Motor neuron (in vitro differentiated cells): ENCODE measurements at regions not wholly inside any gene's neighbourhood (a gene's known extent, or its start where the extent isn't known, plus 50 kb on each side); places are given as distances from the start of the nearest gene placed in this dataset.
A peak's percentile ranks its signal among the peaks of the same experiment; 100 is the strongest.

ENCODE experiments used
- ATAC-seq, 8 experiments: fragments of 200-7000 bp; cut with Tn5 transposase; replicated peaks in 6 of 8; 2 replicates each; pipeline ENCODE4 v1.8.0; 2021; ENCODE audit warnings: mild to moderate bottlenecking in 8 of 8, moderate library complexity in 8 of 8
- H3K27ac ChIP-seq, 2 donors: fragments of 250-450 bp; sonication (Bioruptor Pico); 2 replicates each; pipeline ENCODE4 v1.9.0; 2021; ENCODE audit warnings: antibody characterized with exemption in 2 of 2, mild to moderate bottlenecking in 2 of 2, moderate library complexity in 1 of 2
- H3K4me1 ChIP-seq, 2 donors: fragments of 250-450 bp; sonication (Bioruptor Pico); replicated peaks in 1 of 2; 2 replicates each; pipeline ENCODE4 v1.6.1; 2021; ENCODE audit warnings: antibody characterized with exemption in 2 of 2, mild to moderate bottlenecking in 2 of 2, moderate library complexity in 1 of 2
- H3K4me3 ChIP-seq, 5 donors: fragments of 250-450 bp; sonication (Bioruptor Pico); 2 replicates each; pipeline ENCODE4 v1.9.0; 2021; ENCODE audit warnings: antibody characterized with exemption in 5 of 5, mild to moderate bottlenecking in 5 of 5, moderate library complexity in 4 of 5
- WGBS, 10 experiments: fragments of 450-650 bp; shearing (Covaris generic); methylation state at CpG; one replicate each; pipeline ENCODE4 v1.0.0; 2022; 5-methylcytosine and 5-hydroxymethylcytosine counted together
- in situ Hi-C, 9 experiments: fragments of 400-800 bp; cut with MboI; loops; one replicate each; pipeline ENCODE4 v1.15.0; 2021; ENCODE audit warnings: low sequenced_read_pairs in 9 of 9, low pct_unique_long_range_greater_than_20kb in 2 of 9; ENCODE audit not compliant: unreplicated experiment in 9 of 9

DNA sequence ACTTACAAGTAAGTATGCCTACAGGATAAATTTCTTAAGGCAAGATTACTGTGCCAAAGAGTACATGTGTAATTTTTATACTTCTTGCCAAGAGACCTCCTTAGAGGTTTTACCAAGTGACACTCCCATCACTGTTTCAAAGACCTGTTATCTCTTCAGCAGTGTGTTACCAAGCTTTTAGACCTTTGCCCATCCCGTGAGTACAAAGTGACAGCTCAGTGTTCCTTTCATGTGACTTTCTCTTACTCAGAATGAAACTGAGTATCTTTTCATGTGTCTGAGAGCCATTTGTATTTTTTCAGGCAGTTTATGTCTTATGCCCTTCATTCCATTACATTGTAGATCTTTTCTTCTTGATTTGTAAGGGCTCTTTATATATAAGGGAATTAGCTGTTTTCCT, 287.5 kb upstream of the SALL3 start:
- H3K27ac ChIP-seq: no peak overlapping the region
- 0 to 100% (median 60%) methylated on average over 1 of the region's 1 CpG; no CpG with 5 or more reads in 1 of the 10 experiments for WGBS, 10 experiments
- in situ Hi-C loops: no loop called here
- ATAC-seq: no peak
- no peaks in the 10 kb centered on the region for H3K4me1 ChIP-seq
- H3K4me3 ChIP-seq: no peak overlapping the region

DNA sequence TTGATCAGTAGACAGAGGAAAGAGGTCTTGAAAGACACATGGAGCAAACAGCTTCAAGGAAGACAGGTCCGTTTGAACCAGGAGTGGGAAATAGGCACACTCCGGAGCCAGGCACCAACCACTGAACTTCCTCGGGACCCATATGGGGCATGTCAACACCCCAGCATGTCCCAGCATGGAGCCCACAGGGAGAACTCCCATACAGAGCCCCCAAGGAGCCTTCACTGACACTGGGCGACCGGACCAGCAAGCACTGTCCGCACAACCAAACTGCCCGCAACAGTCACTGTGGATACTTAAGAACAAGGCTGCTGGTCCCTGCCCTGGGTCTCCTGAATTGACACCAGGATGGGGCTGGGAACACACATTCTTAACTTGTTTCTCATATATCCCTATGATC, 286.2 kb upstream of the SALL3 start:
- ATAC-seq: no peak
- in situ Hi-C loops: no loop called here
- Histone ChIP-seq H3K27ac (no peak overlapping the region), H3K4me1 (no peaks in the 10 kb centered on the region), H3K4me3 (no peak overlapping the region)
- WGBS, 10 experiments: 6 to 100% (median 60%) methylated on average over 1 to 7 of the region's 7 CpGs; no CpG with 5 or more reads in 3 of the 10 experiments

DNA sequence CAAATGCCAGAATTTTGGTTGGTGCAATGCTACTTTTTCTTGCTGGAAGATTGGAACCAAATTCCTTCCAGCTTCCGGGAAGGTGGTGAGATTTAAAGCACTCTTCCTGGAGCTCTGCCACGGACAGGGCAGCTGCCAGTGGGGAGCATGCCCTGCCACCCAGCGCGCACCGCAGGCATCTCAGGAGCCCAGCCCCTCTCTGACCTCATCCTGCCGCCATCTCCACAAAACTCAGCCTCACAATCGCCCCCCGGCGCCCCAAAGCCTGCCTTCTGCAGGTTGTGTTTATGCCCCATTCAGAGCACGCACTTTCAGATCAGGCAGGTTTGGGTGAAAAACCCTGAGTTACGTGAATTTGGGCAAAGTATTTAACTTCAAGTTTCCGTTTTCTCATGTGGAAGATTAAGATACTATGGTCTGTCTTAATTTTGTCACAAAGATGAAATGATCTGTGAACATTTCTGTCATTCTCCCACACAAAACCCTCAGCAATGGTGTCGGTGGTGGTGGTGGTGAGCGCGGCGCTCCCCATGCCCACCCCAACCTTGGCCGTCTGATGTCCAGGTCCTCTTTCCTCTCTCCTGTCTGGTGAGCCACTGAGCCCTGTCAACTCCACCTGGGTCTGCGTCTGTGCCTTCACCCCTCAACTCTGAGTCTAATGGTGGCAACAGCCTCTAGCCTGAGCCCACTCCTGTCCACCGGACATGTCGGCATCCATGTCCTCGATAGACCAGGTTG, 282.8 kb upstream of the SALL3 start:
- H3K4me3 ChIP-seq: no peak overlapping the region
- peaks cover 2 to 10% of the 10 kb centered on the region in 2 donors for H3K4me1 ChIP-seq
- in situ Hi-C loops: no loop called here
- WGBS, 10 experiments: 10 to 98% (median 80%) methylated on average over 2 to 16 of the region's 21 CpGs; no CpG with 5 or more reads in 1 of the 10 experiments
- no peak for ATAC-seq
- H3K27ac ChIP-seq: no peak overlapping the region

DNA sequence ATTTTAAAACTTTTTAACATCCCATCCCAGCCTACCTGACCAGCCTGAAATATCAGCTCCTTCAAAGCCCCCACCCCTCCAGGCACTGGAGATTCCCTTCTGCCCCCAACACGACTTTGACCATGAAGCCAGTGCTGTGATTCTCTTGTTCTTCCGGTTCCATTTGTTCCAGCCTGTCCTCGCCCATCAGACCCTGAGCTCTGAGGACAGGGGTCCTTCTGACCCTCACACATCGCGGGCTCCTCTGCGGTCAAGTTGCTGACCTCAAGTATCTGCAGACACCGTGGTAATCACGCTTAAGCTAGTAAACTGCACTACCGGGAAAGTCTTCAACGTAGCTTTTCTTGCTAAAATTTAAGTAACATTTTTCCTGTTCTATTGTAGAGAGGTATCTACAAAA, 282.2 kb upstream of the SALL3 start:
- H3K4me3 ChIP-seq: no peak overlapping the region
- peaks cover 5 to 16% of the 10 kb centered on the region in 2 donors for H3K4me1 ChIP-seq
- no peak for ATAC-seq
- H3K27ac ChIP-seq: no peak overlapping the region
- WGBS, 10 experiments: 11 to 97% (median 82%) methylated on average over 2 to 9 of the region's 10 CpGs; no CpG with 5 or more reads in 2 of the 10 experiments
- in situ Hi-C loops: no loop called here

DNA sequence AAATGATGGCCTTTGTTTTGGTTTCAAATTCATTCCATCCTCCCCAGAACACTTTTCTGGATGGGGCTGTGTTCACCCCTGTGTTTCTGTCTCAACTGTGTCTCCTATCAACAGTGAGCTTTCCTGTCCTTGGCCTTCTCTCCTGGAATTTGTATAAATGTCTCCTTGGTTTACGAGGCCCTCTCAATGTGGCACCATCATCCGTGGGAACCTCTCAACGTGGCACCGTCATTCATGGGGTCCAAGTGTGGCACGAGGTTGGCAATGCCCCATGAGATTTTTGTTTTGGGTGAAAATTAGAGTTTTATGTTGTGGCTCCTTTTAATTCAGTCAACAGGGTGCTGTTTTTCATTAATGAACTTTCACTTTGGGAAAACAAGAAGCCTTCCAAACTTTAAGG, 280.7 kb upstream of the SALL3 start:
- Histone ChIP-seq H3K4me1 (peaks cover 10 to 16% of the 10 kb centered on the region in 2 donors), H3K4me3 (no peak overlapping the region), H3K27ac (no peak overlapping the region)
- 0 to 87% (median 38%) methylated on average over 1 to 4 of the region's 5 CpGs; no CpG with 5 or more reads in 4 of the 10 experiments for WGBS, 10 experiments
- ATAC-seq: no peak
- in situ Hi-C loops: no loop called here

DNA sequence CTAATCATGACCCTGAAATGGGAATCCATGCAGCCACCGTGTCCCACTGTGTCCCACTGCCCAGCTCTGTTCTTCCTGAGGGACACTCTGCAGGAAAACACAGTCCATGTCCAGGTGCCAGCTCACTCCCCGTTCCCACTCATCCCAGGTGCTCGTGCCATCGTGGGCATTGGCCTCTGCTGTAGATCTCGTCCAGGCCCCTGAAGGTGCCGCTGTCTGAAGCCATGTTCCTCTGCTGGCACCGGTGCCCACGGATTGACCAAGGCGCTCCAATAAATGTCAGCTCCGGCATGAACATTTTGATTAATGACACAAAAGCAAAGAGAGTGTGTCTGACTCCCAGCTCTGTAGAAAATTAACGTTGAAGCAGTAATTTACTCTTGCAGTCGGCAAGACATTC, 280.1 kb upstream of the SALL3 start:
- 5 to 92% (median 53%) methylated on average over 2 to 9 of the region's 12 CpGs; no CpG with 5 or more reads in 4 of the 10 experiments for WGBS, 10 experiments
- H3K4me3 ChIP-seq: no peak overlapping the region
- no peak overlapping the region for H3K27ac ChIP-seq
- H3K4me1 ChIP-seq: peaks cover 10 to 16% of the 10 kb centered on the region in 2 donors
- in situ Hi-C loops: no loop called here
- ATAC-seq: no peak

DNA sequence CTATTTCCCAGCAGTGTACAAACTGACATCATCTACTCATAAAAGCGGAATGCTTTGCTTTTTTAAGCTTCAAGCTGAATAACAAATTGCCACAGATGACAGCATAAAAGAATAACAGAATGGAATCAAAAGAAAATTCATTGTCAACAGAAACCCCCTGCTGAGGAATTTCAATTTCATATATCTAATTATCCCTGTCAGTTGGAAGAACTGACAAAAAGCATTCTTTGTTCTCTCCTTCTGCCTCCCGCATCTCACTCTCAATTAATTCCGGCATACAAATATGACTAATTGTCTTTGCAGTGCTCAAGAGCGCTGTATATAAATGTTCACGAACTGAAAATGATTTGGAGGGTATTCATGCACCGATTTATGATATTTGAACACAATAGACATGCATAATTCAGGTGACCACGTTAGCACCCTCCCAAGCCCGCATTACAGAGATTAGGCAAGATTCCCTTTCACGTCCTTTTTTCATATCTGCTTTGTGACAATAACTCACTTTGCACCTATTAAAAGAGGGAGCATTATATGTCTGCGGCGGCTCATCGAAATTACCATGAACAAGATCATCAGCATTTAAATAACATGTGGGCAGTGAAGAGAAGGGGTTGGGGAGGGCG, 277.7 kb upstream of the SALL3 start:
- Histone ChIP-seq H3K4me1 (peaks cover 10 to 16% of the 10 kb centered on the region in 2 donors), H3K27ac (no peak overlapping the region), H3K4me3 (no peak overlapping the region)
- in situ Hi-C loops: no loop called here
- 2 to 66% (median 25%) methylated on average over 1 to 13 of the region's 13 CpGs for WGBS, 10 experiments
- ATAC-seq: peak in 4 of 8 experiments; percentile 48 to 75 (median 60)

DNA sequence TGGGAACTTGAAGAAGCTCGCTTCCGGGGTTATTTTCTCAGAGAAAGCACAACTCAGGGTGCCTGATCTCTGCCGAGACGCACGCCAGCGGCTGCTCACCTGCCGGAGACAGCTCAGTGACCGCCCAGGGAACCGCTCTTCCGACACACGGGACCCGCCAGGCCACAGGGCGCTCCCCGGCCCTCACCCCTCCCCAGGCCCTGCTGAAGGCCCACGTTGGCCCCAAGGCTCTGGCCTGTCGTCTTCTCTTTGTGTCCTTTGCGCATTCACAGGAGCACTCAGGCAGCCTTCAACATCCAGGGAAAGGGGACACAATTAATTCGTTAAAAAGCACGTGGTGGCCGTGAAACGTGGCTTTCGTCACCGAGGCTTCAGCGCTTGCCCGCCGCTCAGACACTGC, 276.3 kb upstream of the SALL3 start:
- no peak overlapping the region for H3K27ac ChIP-seq

DNA sequence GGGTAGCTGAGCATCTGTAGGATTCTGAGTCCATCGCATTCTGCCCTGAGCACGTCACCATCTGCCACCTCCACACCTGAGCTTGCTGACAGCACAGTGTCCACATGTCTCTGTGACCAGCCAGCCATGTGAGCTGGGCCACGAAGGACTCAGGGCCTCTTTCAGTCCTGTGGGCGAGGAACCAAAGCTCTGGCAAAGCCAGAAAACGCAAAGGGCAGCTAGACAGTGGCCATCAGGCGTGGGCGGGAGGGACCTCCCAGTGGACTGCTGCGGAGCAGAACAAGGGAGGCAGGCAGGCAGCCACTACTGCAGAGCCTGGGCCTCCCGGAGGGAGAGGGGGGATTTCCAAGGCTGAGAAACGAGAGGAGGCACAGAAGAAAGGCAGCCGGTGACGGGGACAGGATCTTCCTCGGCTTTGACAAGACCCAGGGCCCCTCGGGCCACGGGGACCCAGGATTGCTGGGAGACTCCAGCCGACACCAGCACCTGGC, 274.6 kb upstream of the SALL3 start:
- 5 to 100% (median 76%) methylated on average over 1 to 3 of the region's 16 CpGs; no CpG with 5 or more reads in 4 of the 10 experiments for WGBS, 10 experiments
- ATAC-seq: no peak
- no peak overlapping the region for H3K4me3 ChIP-seq
- peaks cover 10 to 16% of the 10 kb centered on the region in 2 donors for H3K4me1 ChIP-seq
- H3K27ac ChIP-seq: no peak overlapping the region
- in situ Hi-C loops: no loop called here

More for the DNA sequence above, 276.3 kb upstream of the SALL3 start:
- no peak overlapping the region for H3K4me3 ChIP-seq
- peaks cover 10 to 16% of the 10 kb centered on the region in 2 donors for H3K4me1 ChIP-seq
- in situ Hi-C loops: no loop called here
- ATAC-seq: no peak
- 33 to 100% (median 88%) methylated on average over 1 to 15 of the region's 26 CpGs; no CpG with 5 or more reads in 2 of the 10 experiments for WGBS, 10 experiments

DNA sequence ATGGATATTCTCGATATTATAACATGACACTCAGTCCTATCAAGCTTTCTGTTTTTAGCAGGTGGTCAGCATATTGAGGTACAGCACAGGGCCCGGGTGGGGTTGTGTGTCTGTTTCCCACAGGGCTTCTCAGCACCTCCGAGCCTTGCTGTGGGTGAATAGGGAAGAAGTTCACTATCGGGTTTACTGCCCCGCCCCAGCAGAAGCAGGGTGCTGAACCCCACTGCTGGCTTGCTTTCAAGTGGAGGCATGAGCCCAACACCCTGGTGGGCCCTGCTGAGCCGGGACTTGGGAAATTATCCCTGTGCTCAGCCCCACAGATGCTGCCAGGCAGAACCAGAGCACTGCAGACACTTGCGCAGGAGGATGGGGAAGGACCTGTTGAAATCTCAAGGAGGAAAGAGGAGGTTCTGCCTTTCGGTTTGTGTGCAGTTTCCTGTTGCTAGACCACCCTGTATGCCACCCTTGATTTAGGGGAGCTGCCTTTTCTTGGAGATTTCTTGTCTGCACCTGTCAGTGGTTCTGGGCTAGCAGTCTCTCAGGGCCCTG, 270.3 kb upstream of the SALL3 start:
- in situ Hi-C loops: no loop called here
- H3K4me1 ChIP-seq: peaks cover 3 to 5% of the 10 kb centered on the region in 2 donors
- no peak for ATAC-seq
- no peak overlapping the region for H3K4me3 ChIP-seq
- WGBS, 10 experiments: 0 to 100% (median 55%) methylated on average over 1 to 7 of the region's 8 CpGs; no CpG with 5 or more reads in 2 of the 10 experiments
- no peak overlapping the region for H3K27ac ChIP-seq

DNA sequence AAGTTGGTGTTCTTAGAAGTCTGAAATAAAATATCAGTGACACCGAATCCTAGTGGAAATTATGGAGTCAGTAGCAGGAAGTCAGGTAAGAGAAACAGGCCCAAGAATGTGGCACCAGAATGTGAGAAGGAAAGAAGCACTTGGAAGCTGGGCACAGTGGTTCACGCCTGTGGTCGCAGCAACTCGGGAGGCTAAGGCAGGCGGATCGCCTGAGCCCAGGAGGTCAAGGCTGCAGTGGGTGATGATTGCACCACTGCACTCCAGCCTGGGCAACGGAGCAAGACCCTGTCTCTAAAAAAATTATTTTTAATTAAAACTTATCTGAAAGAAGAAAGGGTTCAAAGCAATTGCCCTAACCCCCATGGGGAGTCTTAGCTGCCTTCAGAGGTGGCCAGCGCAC, 268.3 kb upstream of the SALL3 start:
- in situ Hi-C loops: no loop called here

DNA sequence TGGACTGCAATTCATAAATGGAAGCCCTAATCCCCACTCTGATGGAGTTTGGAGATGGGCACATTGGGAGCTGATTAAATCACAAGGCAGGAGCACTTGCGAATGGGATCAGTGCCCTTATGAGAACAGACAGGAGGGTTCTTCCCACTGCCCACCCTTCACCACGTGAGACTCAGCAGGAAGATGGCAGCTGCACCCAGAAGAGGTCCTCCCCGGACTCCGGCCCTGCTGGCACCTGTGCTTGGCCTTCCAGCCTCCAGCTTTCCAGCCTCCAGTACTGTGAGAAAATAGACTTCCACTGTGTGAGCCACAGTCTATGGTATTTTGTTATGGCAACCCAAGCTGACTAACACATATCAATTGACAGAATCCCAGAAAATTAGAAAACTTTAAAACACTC, 267.6 kb upstream of the SALL3 start:
- H3K27ac ChIP-seq: no peak overlapping the region
- H3K4me1 ChIP-seq: peaks cover 3 to 5% of the 10 kb centered on the region in 2 donors
- no peak for ATAC-seq
- whole genome bisulfite sequencing, 10 experiments: 0 to 75% (median 40%) methylated on average over 1 to 3 of the region's 4 CpGs; no CpG with 5 or more reads in 3 of the 10 experiments
- H3K4me3 ChIP-seq: no peak overlapping the region
- in situ Hi-C loops: no loop called here

More for the DNA sequence above, 268.3 kb upstream of the SALL3 start:
- WGBS, 10 experiments: 20 to 100% (median 80%) methylated on average over 1 to 8 of the region's 8 CpGs; no CpG with 5 or more reads in 1 of the 10 experiments
- Histone ChIP-seq H3K4me1 (peaks cover 3 to 5% of the 10 kb centered on the region in 2 donors), H3K4me3 (no peak overlapping the region), H3K27ac (no peak overlapping the region)
- ATAC-seq: no peak

DNA sequence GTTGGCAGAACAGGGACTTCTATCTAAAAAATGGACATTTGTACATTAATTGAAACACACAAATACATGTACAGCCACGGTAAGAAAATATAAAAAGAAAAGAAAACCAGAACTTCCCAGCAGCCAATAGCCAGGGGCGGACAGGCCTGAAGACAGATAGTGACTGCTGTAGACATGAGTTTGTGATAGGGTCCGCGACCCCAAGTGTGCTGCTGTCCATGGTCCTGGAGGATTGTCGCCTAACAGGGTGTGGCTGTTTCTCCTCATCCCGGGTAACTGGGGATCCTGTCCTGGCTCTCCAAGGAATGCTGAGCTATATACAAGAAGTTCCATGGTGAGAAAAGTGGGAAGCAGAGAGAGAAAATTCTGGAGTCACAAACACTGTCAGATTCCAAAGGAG, 266.5 kb upstream of the SALL3 start:
- in situ Hi-C loops: no loop called here
- peak in 4 of 8 experiments; percentile 28 to 61 (median 46) for ATAC-seq
- 0 to 69% (median 25%) methylated on average over 1 to 6 of the region's 6 CpGs for WGBS, 10 experiments

More for the DNA sequence above, 266.5 kb upstream of the SALL3 start:
- Histone ChIP-seq H3K27ac (no peak overlapping the region), H3K4me1 (peaks cover 3 to 5% of the 10 kb centered on the region in 2 donors), H3K4me3 (no peak overlapping the region)
